A549 (cell line): ENCODE measurements at regions not wholly inside any gene's neighbourhood (a gene's known extent, or its start where the extent isn't known, plus 50 kb on each side); places are given as distances from the start of the nearest gene placed in this dataset.
"Not testable (repeated sequence)": the region's sequence is repeated elsewhere in the genome, so short reads cannot be mapped to it uniquely, and the experiment has no call there.

Source experiments
- ATAC-seq, 2 experiments: fragments of 200-7000 bp in 1 of 2; fragments of >200 bp in 1 of 2; cut with Nextera tagmentation in 1 of 2; cut with Tn5 transposase in 1 of 2; 3 replicates each; pipeline versions ENCODE4 v1.8.0 to v1.9.1; 2018 to 2020; ENCODE audit warnings: mild to moderate bottlenecking in 1 of 2, moderate library complexity in 1 of 2
- CTCF ChIA-PET: fragments of 300-600 bp; sonication (Branson Sonifier 250); formaldehyde crosslinking; extraction: SDS; loops from one replicate; lab custom pipeline; 2021; ENCODE audit warnings: antibody characterized with exemption, inconsistent platforms; lab: Yijun Ruan, JAX
- POLR2A ChIA-PET: fragments of 350-600 bp; formaldehyde crosslinking; extraction: SDS; loops from one replicate; lab custom pipeline; 2021; ENCODE audit warnings: antibody characterized with exemption, inconsistent platforms; lab: Yijun Ruan, JAX
- DNase-seq, 2 experiments: peaks; one replicate each; pipeline versions ENCODE4 v3.0.0 to v3.0.0-alpha.2; 2011 to 2016; ENCODE audit warnings: low read depth in 1 of 2, low spot score in 1 of 2
- FAIRE-seq: peaks from 2 replicates; lab custom pipeline; 2011; peaks lifted over from hg19 to GRCh38; lab: Jason Lieb, UNC
- H3K27ac ChIP-seq, 2 experiments: fragments of >200 bp; sonication (Bioruptor Twin); formaldehyde crosslinking; 3 replicates each; pipeline ENCODE4 v1.5.1; 2016 to 2017
- H3K4me1 ChIP-seq: fragments of >200 bp; sonication (Bioruptor Twin); formaldehyde crosslinking; 3 replicates; pipeline ENCODE4 v1.6.1; 2016
- H3K4me2 ChIP-seq: fragments of >200 bp; sonication (Bioruptor Twin); formaldehyde crosslinking; 3 replicates; pipeline ENCODE4 v1.6.1; 2016
- H3K4me3 ChIP-seq: fragments of >200 bp; sonication (Bioruptor Twin); formaldehyde crosslinking; 3 replicates; pipeline ENCODE4 v1.5.1; 2016
- H3K9me3 ChIP-seq: fragments of >200 bp; sonication (Bioruptor Twin); formaldehyde crosslinking; 3 replicates; pipeline ENCODE4 v1.6.1; 2016
- BHLHE40 ChIP-seq: IDR thresholded peaks from 2 replicates; pipeline ENCODE4 v1.6.1; 2012; ENCODE audit warnings: low read depth, low read length, inconsistent platforms
- CTCF ChIP-seq: fragments of >200 bp; sonication (Bioruptor Twin); formaldehyde crosslinking; IDR thresholded peaks from 3 replicates; pipeline ENCODE4 v1.5.1; 2016
- HES2 ChIP-seq: fragments of >200 bp; sonication (Bioruptor Twin); formaldehyde crosslinking; IDR thresholded peaks from 2 replicates; pipeline ENCODE4 v1.6.1; 2016
- HOXB5 ChIP-seq: fragments of 250-450 bp; sonication (Bioruptor Pico); IDR thresholded peaks from 2 replicates; pipeline ENCODE4 v1.5.0; 2020; ENCODE audit warnings: mild to moderate bottlenecking, moderate library complexity
- JUN ChIP-seq, 2 experiments: fragments of >200 bp; sonication (Bioruptor Twin); formaldehyde crosslinking; IDR thresholded peaks; 2 replicates in 1 of 2; 3 replicates in 1 of 2; pipeline ENCODE4 v1.6.1; 2016 to 2017
- KDM5A ChIP-seq: fragments of 200-600 bp; sonication (generic); IDR thresholded peaks from 2 replicates; pipeline ENCODE4 v1.6.1; 2016; ENCODE audit warnings: antibody characterized with exemption, mild to moderate bottlenecking
- MAZ ChIP-seq: fragments of 150-350 bp; IDR thresholded peaks from 2 replicates; pipeline ENCODE4 v1.6.1; 2014; ENCODE audit warnings: antibody characterized with exemption, low read depth, low read length, borderline replicate concordance
- NFE2L2 ChIP-seq: fragments of 150-350 bp; conservative IDR thresholded peaks from 2 replicates; pipeline ENCODE4 v1.6.1; 2014; ENCODE audit warnings: low read length
- NPAS2 ChIP-seq: fragments of 250-450 bp; sonication (Bioruptor Pico); IDR thresholded peaks from 2 replicates; pipeline ENCODE4 v1.8.0; 2022; ENCODE audit warnings: mild to moderate bottlenecking, moderate library complexity, borderline replicate concordance
- NR3C1 ChIP-seq: fragments of >200 bp; sonication (Bioruptor Twin); formaldehyde crosslinking; IDR thresholded peaks from 3 replicates; pipeline ENCODE4 v1.6.1; 2017
- PHF8 ChIP-seq: fragments of 200-600 bp; sonication (generic); IDR thresholded peaks from 2 replicates; pipeline ENCODE4 v1.6.1; 2016; ENCODE audit warnings: low read depth, mild to moderate bottlenecking, antibody characterized with exemption, moderate library complexity, borderline replicate concordance
- POLR2A ChIP-seq: IDR thresholded peaks from 2 replicates; pipeline ENCODE4 v1.6.1; 2012; ENCODE audit warnings: mild to moderate bottlenecking, low read length
- RFX5 ChIP-seq: fragments of 450-650 bp; IDR thresholded peaks from 2 replicates; pipeline ENCODE4 v1.7.1; 2014; ENCODE audit warnings: antibody characterized with exemption, mild to moderate bottlenecking, moderate library complexity
- RNF2 ChIP-seq: fragments of 200-600 bp; sonication (generic); IDR thresholded peaks from 2 replicates; pipeline ENCODE4 v1.6.1; 2016; ENCODE audit warnings: low read depth, mild to moderate bottlenecking, antibody characterized with exemption, moderate library complexity, borderline replicate concordance
- SMC3 ChIP-seq: fragments of >200 bp; sonication (Bioruptor Twin); formaldehyde crosslinking; IDR thresholded peaks from 3 replicates; pipeline ENCODE4 v1.6.1; 2018; ENCODE audit warnings: inconsistent platforms
- TFCP2L1 ChIP-seq: fragments of 250-450 bp; sonication (Bioruptor Pico); IDR thresholded peaks from 2 replicates; pipeline ENCODE4 v1.5.0; 2021; ENCODE audit warnings: mild to moderate bottlenecking
- WGBS: methylation state at CpG from one replicate; pipeline ENCODE4 v1.1.6; 2017; ENCODE audit errors: missing lambda C conversion rate; 5-methylcytosine and 5-hydroxymethylcytosine counted together

GRCh38 chr22:41038732-41039131, 53.7 kb upstream of the EP300 start:
- no peak overlapping the region for H3K4me3 ChIP-seq
- ATAC-seq: no peak
- no peak overlapping the region for H3K4me2 ChIP-seq
- no peaks in the 10 kb centered on the region for H3K4me1 ChIP-seq
- WGBS: 28% methylated on average over 4 of the region's 4 CpGs
- no peak for FAIRE-seq
- POLR2A ChIA-PET: no interaction called here
- CTCF ChIA-PET: interaction anchor here (0.9 kb wide), 1 partner anchor 46 kb away, joined by 3 read pairs; no protein-coding TSS in a partner anchor
- DNase-seq: no peak
- H3K27ac ChIP-seq: no peak overlapping the region
- H3K9me3 ChIP-seq: no peaks in the 10 kb centered on the region
- TF ChIP-seq NPAS2 (CRISPR knock-in tag) (no peak), JUN (IDR thresholded peaks at IDR 0.05) (no peak), HOXB5 (no peak), MAZ (no peak), POLR2A (no peak), NR3C1 (no peak), PHF8 (no peak)

DNA sequence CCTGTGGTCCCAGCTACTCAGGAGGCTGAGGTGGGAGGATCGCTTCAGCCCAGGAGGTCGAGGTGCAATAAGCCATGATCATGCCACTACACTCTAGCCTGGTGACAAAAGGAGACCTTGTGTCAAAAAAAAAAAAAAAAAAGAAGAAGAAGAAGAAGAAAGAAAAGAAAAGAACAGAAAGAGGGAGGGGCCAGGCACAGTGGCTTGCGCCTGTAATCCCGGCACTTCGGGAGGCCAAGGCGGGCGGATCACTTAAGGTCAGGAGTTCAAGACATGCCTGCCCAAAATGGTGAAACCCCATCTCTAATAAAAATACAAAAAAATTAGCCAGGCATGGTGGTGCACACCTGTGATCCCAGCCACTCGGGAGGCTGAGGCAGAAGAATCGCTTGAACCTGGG, 52.8 kb upstream of the EP300 start:
- H3K9me3 ChIP-seq, H3K27ac ChIP-seq, ATAC-seq, H3K4me2 ChIP-seq, DNase-seq, H3K4me1 ChIP-seq, POLR2A ChIA-PET, H3K4me3 ChIP-seq, FAIRE-seq: not testable (repeated sequence)
- WGBS: 77% methylated on average over 9 of the region's 9 CpGs
- CTCF ChIA-PET: interaction anchor here (0.6 to 0.7 kb wide), 2 partner anchors 281 to 687 kb away, joined by 3 read pairs; no protein-coding TSS in a partner anchor

- H3K4me1 ChIP-seq: no peaks in the 10 kb centered on the region
- FAIRE-seq (no peak), DNase-seq (no peak), ATAC-seq (no peak)
- 53% methylated on average over 1 of the region's 1 CpG for WGBS
- H3K4me3 ChIP-seq: no peak overlapping the region
- no peaks in the 10 kb centered on the region for H3K9me3 ChIP-seq
- ChIA-PET POLR2A (no interaction called here), CTCF (no interaction called here)
- no peak for TF ChIP-seq POLR2A
- TF ChIP-seq TFCP2L1 (CRISPR knock-in tag): no peak
- no peak for TF ChIP-seq BHLHE40
- H3K4me2 ChIP-seq: no peak overlapping the region
- H3K27ac ChIP-seq: no peak overlapping the region
Measured at GRCh38 chr22:41040483-41040882, 51.9 kb upstream of the EP300 start.

- 68% methylated on average over 5 of the region's 5 CpGs for WGBS
- ChIA-PET POLR2A (no interaction called here), CTCF (no interaction called here)
- DNase-seq: no peak
- Histone ChIP-seq H3K9me3 (no peaks in the 10 kb centered on the region), H3K4me2 (no peak overlapping the region), H3K4me3 (no peak overlapping the region), H3K4me1 (no peaks in the 10 kb centered on the region)
- FAIRE-seq: no peak
- ATAC-seq: no peak
- TF ChIP-seq NPAS2 (CRISPR knock-in tag) (no peak), HES2 (no peak), RNF2 (no peak), SMC3 (no peak), NFE2L2 (no peak), RFX5 (no peak), KDM5A (no peak), CTCF (no peak)
- TF ChIP-seq, all 56 proteins: peak for 0
- no peak overlapping the region for H3K27ac ChIP-seq
Measured at GRCh38 chr22:41041532-41041931, 50.9 kb upstream of the EP300 start.
